ENCODE measurements at regions not wholly inside any gene's neighbourhood (a gene's known extent, or its start where the extent isn't known, plus 50 kb on each side); places are given as distances from the start of the nearest gene placed in this dataset.
A peak's percentile ranks its signal among the peaks of the same experiment; 100 is the strongest.

GRCh38 chr1:149849111-149849946 lies 50.0 kb upstream of the BOLA1 start:
- ATAC-seq (no peak), DNase-seq (no peak)
- H3K4me3 ChIP-seq (ENCODE audit: low read length) = peak overlapping the region; percentile 83
- intact Hi-C loops (cut with DNase I) = no loop called here
- peaks cover 3% of the 10 kb centered on the region for H3K4me1 ChIP-seq (ENCODE audit: control insufficient read depth, insufficient read depth, low read length)
- WGBS = 35% methylated on average over 10 of the region's 10 CpGs
- H3K27ac ChIP-seq (ENCODE audit: low read length) = no peak overlapping the region
- no peaks in the 10 kb centered on the region for H3K9me3 ChIP-seq (ENCODE audit: control insufficient read depth, low read length)
- H3K27me3 ChIP-seq (ENCODE audit: control insufficient read depth, insufficient read depth) = no peaks in the 10 kb centered on the region
